GM11168 (cell line): ENCODE measurements at regions not wholly inside any gene's neighbourhood (a gene's known extent, or its start where the extent isn't known, plus 50 kb on each side); places are given as distances from the start of the nearest gene placed in this dataset.

Source experiments
- in situ Hi-C: fragments of 300-500 bp; cut with MboI; formaldehyde crosslinking; loops from one replicate; pipeline ENCODE4 v1.12.0; 2022; ENCODE audit warnings: low sequenced_read_pairs; ENCODE audit not compliant: unreplicated experiment

- in situ Hi-C loops, result no loop called here
Observed at GRCh38 chr15:69891606-69892005, 206.1 kb downstream of the TLE3 start.

DNA sequence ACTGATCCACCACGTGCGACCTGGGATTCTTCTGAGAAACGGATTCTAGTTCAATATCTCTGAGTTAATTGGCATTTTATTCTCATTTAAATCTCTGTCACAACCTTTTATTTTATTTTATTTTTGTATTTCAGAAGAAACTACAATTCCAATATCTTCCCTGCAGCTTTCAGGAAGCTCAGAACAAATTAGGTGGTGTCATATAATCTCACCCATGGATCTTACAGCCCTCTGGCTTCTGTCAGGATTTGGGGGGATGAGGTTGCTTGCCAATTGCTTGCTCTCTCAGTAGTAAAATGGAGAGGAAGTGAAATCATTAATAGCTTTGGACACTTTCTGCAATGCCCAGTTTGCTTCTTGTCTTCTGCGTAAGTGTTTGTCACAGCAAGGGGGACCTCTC lies 205.4 kb downstream of the TLE3 start:
- in situ Hi-C loops, result no loop called here

- in situ Hi-C loops, result no loop called here
Observed at GRCh38 chr15:69893086-69893485, 204.6 kb downstream of the TLE3 start.

DNA sequence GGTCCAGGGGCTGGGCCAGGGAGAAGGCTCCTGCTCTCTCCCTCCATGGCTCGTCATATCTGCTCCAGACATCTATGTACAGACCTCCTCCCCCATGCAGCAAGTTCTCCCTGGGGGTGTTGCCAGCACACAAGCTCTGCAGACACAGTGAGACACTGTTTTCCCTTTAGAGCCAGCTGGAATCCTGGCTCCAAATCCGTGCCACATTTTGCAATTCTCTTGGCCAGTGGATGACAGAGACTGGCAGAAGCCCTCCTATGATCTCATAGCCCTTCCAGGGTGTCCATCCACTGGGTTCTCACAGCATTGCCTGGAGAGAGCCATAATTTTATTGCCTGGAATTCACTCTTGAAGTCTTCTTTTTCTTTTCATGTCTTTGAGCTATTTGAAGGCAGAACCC lies 203.9 kb downstream of the TLE3 start:
- in situ Hi-C loops, result no loop called here

GRCh38 chr15:69895202-69895601 lies 202.5 kb downstream of the TLE3 start:
- in situ Hi-C loops, result no loop called here

DNA sequence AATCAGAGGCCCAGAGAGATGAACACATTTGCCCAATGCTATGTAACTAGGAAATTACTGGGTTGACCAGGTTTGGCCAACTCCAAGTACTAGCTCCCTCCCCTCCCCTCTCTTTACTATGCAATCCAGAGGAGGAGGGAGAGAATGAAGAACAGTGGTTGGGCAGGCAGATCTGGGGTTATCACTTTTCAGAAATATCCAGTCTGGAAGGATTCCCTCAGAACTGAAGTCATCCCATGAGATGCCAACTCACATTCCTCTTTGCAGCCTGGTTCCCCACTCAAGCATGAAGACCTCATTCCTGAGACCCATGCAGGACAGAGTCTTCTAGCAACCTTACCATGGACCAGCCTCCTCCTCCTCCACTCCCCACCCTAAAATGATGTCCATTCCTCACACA lies 201.1 kb downstream of the TLE3 start:
- in situ Hi-C loops, result no loop called here

DNA sequence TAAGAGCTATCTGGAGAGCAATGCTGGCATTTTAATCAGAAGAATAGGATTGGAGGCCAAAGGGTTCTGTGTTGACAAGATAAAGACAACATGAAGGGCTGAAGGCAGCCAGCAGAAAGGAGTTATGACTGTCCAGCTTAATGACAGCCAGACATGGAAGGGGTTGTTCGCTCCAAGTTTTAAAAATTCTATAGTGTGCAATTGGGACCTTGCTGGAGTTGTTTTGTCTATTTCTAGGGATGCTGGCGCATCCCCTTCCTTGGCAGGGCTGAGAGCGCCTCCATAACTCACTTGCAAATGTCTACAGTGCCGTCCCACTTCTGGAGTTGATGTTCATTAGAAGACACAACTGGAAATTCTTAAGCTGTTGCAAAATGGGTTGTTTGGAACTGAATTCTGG lies 200.7 kb downstream of the TLE3 start:
- in situ Hi-C loops, result no loop called here

GRCh38 chr15:69897471-69898237 lies 200.1 kb downstream of the TLE3 start:
- in situ Hi-C loops, result no loop called here

DNA sequence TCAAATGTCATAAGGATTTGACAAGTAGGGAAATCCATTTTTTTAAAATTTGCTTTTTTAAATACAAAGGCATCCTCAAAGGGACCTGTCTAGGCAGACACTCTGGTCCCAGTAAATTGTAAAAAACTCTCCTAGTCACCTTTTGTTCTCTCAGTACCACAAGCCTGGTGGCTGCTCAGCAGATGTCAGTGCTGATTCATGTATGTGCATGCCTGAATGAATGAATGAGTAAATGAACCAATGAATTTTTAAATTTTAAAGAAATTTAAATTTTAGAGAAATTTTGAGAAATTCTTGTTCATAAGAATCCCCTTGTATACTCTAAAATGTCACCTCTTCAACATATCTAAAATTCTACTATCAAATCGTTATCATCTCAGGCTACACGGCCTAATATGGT lies 199.5 kb downstream of the TLE3 start:
- in situ Hi-C loops, result no loop called here

DNA sequence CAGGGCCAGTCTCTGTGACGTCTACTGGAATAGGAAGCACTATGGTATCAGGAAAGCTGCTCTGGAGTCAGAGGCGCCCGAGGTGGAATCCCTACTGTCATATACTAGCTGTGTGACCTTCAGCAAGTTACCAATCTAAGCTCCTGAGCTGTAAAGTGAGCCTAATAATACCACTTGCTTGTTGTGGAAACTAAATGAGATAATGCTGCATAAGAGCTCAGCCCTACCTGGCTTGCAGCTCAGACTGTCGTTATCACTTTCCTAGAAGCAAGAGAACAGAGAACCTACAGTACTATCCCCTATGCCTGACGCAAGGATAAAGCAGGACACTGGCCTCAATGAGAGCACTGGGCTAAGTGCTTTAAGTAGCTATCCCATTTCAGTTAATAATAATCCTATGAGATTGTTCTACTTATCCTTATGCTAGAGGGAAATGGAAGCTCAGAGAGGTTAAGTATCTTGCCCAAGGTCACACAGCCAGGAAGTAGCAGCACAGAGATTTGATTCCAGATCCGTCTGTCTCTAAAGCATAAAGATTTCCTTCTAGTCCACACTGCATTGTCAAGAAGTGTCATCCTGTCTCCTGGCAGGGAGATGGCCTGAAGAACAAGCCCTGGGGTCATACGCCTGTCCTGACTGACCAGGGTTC lies 195.2 kb downstream of the TLE3 start:
- in situ Hi-C loops, result no loop called here

GRCh38 chr15:69903470-69904469 lies 193.9 kb downstream of the TLE3 start:
- in situ Hi-C loops, result no loop called here

DNA sequence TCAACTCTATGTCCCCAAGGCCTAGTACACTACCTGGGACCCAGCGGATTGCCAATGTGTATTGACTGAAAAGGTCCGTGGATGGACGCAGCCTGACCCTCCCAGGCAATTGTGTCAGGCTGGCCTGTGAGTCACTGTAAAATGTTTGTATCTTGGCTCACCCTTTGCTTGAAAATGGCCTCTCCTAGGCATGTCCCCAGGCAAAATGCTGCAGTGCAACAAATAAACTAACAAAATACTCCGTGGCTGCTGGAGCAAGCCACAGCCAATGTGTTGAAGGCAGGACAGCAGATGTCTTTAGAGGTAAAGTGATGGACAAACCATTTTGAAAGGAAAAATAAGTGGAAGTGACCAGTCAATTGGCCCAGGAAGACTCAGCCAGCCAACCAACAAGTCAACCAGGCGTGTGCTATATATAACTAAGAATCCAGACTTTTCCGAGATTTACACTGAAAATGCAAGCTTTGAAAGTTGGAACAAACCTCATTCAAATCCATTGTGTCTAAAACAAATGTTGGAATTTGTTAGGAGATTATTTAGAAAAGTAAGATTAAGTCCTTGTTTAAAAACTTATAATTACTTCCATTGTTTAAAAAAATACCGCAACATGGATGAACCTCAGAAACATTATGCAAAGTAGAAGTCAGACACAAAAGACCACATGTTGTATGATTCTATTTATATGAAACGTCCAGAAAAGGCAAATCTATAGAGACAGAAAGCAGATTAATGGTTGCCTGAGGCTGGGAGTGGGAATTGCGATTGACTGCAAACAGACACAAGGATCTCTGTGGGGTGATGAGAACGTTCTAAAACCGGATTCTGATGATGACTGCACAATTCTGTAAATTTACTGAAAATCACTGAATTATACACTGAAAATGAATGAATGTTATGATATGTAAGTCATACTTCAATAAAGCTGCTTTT lies 191.2 kb downstream of the TLE3 start:
- in situ Hi-C loops, result no loop called here

DNA sequence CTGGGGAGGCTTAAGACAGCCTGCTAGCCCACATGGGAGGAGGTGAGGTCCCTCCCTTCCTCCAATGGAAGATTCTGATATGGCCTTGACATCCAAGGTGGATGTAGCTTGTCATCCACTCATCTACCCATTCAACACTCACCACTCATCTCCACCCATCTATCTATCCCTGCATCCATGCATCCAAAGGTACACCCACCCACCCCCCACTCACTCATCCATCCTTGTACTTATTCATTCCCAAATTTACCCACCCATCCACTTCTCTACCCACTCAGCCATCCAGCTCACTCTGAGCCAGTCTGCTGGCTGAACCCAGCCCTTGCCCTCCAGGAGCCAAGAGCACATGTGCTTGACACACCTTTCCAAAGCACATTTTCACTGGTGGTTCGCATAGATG lies 189.7 kb downstream of the TLE3 start:
- in situ Hi-C loops, result no loop called here

GRCh38 chr15:69908590-69909420 lies 188.9 kb downstream of the TLE3 start:
- in situ Hi-C loops, result no loop called here

GRCh38 chr15:69909719-69910444 lies 187.8 kb downstream of the TLE3 start:
- in situ Hi-C loops, result no loop called here

DNA sequence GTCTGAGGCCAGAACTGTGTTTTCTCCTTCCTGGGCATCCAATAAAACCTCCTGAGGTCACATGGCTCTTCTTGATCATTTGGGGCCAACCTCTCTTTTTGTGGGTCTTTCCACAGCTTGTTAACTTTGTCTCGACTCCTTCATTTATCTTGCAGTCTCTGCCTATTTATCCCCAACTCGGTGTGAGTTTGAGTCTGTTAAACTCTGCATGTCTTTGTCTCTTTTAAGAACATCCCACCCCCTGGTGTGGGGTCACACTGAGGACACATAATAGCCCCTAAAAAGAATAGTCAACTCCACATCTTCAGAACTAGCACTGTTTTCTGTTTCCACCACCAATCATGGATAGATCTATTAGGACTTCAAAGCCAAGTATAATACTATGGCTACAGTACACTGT lies 187.2 kb downstream of the TLE3 start:
- in situ Hi-C loops, result no loop called here

DNA sequence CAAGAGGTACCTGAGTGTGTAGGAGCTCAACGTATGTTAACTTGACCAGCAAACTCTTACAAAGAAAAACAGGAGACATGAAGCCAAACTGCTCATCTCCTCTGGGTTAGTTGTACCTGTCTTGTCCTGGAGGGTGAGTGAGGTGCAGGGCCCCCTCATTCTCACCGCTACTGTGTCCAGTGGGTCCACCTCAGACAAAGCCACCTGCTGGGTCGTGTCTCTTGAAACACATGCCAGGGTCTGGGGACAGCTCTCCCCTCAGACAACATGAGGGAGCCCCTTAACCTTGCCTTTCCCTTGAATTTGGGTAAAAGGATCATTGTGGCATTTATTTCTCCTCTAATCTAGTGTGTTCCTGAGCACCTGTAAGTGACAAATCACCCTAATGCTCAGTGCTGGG lies 185.6 kb downstream of the TLE3 start:
- in situ Hi-C loops, result no loop called here

GRCh38 chr15:69914040-69914439 lies 183.7 kb downstream of the TLE3 start:
- in situ Hi-C loops, result no loop called here
